T-helper 1 cell treated with Interleukin-12 subunit alpha and Interleukin-12 subunit beta and Interleukin-4 antibody, amounts not matched to agents 30 μg/mL and 1 μg/mL, for 36 hours (primary cell): ENCODE measurements at regions not wholly inside any gene's neighbourhood (a gene's known extent, or its start where the extent isn't known, plus 50 kb on each side); places are given as distances from the start of the nearest gene placed in this dataset.

Experiments
- H3K27ac Mint-ChIP-seq: one replicate; pipeline ENCODE4 v1.8.0; 2021; ENCODE audit warnings: mild to moderate bottlenecking, mixed read lengths
- H3K27me3 Mint-ChIP-seq: one replicate; pipeline ENCODE4 v1.8.0; 2021; ENCODE audit warnings: low read depth, mixed read lengths
- H3K36me3 Mint-ChIP-seq: one replicate; pipeline ENCODE4 v1.8.0; 2021; ENCODE audit warnings: low read depth, mixed read lengths
- H3K4me1 Mint-ChIP-seq: one replicate; pipeline ENCODE4 v1.8.0; 2021; ENCODE audit warnings: low read depth, mixed read lengths
- H3K4me3 Mint-ChIP-seq: one replicate; pipeline ENCODE4 v1.8.0; 2021; ENCODE audit warnings: mild to moderate bottlenecking, moderate library complexity, mixed read lengths
- H3K9me3 Mint-ChIP-seq: one replicate; pipeline ENCODE4 v1.8.0; 2021; ENCODE audit warnings: mixed read lengths

DNA sequence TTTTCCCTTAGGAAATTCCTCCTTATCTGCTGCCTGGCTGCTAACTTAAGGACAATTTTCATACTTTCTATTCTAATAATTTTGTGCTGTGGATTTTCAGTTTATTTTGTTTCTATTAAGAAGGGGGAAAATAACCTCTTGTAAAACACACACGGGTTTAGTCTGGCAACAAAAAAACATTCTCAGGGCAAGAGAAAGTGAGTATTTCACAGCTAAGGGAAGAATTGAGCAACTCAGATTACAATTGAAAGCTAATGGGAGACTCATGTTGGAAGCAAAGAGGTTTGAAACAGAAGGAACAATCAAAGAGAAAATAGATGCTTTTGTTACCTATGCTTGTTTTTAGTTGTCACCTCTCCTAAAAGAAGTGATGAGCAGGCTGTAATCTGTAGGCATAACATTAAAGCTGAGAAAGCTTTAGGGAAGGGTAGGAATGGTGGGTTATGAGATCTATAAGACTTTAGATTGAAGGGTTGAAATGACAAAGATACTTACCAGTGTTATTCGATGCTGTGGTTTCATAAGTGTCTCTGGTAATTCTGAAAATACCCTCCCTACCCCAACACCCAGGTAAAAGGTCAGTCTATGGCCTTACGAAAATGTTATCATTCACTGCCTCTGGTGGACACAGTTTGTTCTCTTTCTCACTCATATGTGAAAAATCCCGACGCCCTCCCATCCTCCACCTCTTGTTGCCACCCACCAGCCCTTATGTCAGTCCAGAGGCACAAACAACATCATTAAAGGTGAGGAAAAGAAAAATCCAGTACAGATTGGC is 510.9 kb downstream of the TXNL1 start:
- no peaks in the 10 kb centered on the region for H3K36me3 Mint-ChIP-seq
- H3K27ac Mint-ChIP-seq, result no peak overlapping the region
- no peak overlapping the region for H3K4me3 Mint-ChIP-seq
- no peaks in the 10 kb centered on the region for H3K9me3 Mint-ChIP-seq
- no peaks in the 10 kb centered on the region for H3K27me3 Mint-ChIP-seq
- no peaks in the 10 kb centered on the region for H3K4me1 Mint-ChIP-seq

DNA sequence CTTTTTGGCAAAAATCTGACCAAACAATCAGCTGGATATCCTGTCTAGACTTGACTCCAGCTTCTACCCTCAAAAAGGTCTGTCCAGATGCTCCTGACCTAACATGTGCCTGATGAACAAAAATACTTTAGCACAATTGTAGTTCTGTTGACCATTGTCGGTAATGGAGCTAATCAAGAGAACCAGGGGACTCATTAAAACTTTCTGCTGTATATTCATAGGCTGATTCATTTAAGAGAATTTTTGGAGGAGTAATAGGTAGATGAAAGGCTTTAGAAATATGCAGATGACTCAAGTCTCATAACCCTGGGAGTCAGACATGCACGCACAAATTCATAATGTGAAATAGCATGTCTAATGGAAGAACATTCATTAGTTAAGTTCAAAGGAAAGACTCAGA is 514.2 kb downstream of the TXNL1 start:
- no peaks in the 10 kb centered on the region for H3K9me3 Mint-ChIP-seq
- H3K4me3 Mint-ChIP-seq, result no peak overlapping the region
- no peaks in the 10 kb centered on the region for H3K4me1 Mint-ChIP-seq

DNA sequence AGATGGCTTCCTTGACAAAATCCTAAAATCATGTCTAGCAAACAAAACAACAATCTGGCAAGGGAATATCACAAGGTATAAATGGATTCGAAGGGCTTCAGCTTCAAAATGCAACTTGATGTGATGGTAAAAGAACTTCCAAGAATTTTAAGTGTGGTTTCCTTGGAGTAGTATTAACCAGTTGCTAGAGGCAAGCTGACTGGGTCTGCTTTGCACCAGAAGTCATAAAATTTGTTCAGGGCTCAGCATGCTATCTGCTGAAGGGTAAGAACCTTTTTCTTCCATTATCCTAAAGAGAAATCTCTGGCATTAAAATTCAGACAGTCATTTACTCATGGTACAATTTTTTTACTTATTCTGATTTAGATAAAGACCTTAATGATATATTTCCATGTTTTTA is 516.7 kb downstream of the TXNL1 start:
- H3K27me3 Mint-ChIP-seq, result no peaks in the 10 kb centered on the region
- no peaks in the 10 kb centered on the region for H3K4me1 Mint-ChIP-seq
- H3K9me3 Mint-ChIP-seq, result no peaks in the 10 kb centered on the region
- no peak overlapping the region for H3K4me3 Mint-ChIP-seq
- no peak overlapping the region for H3K27ac Mint-ChIP-seq
- H3K36me3 Mint-ChIP-seq, result no peaks in the 10 kb centered on the region

More for the DNA sequence above, 514.2 kb downstream of the TXNL1 start:
- Mint-ChIP-seq H3K27ac (no peak overlapping the region), H3K27me3 (no peaks in the 10 kb centered on the region), H3K36me3 (no peaks in the 10 kb centered on the region)

DNA sequence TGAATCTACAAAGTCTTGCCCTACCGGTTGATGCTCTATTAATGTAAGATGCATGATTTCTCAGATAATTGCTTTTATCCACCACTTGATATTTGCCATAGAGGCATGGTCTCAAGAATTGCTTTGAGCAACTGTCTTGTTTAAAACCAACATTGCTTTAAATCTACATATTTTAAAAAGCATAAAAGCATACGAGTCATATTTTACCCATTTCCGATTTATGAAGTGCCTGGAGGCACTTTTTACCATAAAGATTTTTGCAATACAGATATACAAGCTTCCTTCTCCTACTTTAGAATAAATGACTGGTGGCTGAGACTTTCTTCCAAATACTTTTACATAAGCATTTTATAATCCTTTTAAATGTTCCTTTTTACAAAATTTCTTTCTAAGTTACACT is 517.6 kb downstream of the TXNL1 start:
- Mint-ChIP-seq H3K27me3 (no peaks in the 10 kb centered on the region), H3K4me1 (no peaks in the 10 kb centered on the region), H3K36me3 (no peaks in the 10 kb centered on the region), H3K4me3 (no peak overlapping the region), H3K27ac (no peak overlapping the region), H3K9me3 (no peaks in the 10 kb centered on the region)

DNA sequence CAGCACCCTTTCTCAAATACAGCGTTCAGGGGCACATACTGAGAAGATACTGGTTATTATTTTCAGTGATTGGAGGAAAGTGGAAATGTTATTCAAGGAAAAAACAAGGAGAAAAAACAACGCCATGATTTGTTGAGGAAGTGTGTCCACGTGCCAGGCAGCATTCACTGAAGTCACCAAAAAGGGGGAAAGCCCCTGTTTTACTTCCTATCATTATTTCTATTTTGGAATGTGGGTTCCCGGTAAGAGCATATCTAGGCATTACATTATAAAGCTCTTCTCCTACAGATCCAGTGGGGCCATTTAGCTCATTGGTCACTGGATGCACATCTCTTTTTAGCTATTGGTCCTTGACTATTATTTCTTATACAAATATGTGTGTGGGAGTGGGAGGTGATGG is 518.7 kb downstream of the TXNL1 start:
- no peak overlapping the region for H3K4me3 Mint-ChIP-seq
- peaks cover 2% of the 10 kb centered on the region for H3K36me3 Mint-ChIP-seq
- H3K27me3 Mint-ChIP-seq, result no peaks in the 10 kb centered on the region
- no peak overlapping the region for H3K27ac Mint-ChIP-seq
- no peaks in the 10 kb centered on the region for H3K4me1 Mint-ChIP-seq
- no peaks in the 10 kb centered on the region for H3K9me3 Mint-ChIP-seq

DNA sequence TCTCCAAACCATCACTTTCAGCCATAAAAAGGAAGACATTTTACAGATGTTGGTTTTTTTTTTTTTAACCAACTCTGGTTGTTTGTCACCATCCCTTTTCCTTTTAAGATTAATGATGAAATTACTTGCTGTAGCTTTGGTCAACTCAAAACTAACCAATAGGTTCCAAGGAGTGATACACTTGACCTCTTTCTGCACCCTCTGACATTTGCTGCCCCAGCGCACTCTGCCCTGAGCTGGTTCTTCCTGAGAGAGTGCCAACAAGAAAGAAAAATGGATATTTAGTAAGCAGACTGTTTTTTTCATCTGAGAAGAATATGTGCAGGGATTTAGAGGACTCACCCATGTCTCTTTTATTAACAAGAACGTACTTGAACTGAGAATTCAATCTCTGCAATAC is 520.0 kb downstream of the TXNL1 start:
- Mint-ChIP-seq H3K9me3 (no peaks in the 10 kb centered on the region), H3K27ac (no peak overlapping the region), H3K27me3 (no peaks in the 10 kb centered on the region), H3K4me3 (no peak overlapping the region), H3K36me3 (peaks cover 2% of the 10 kb centered on the region), H3K4me1 (no peaks in the 10 kb centered on the region)

DNA sequence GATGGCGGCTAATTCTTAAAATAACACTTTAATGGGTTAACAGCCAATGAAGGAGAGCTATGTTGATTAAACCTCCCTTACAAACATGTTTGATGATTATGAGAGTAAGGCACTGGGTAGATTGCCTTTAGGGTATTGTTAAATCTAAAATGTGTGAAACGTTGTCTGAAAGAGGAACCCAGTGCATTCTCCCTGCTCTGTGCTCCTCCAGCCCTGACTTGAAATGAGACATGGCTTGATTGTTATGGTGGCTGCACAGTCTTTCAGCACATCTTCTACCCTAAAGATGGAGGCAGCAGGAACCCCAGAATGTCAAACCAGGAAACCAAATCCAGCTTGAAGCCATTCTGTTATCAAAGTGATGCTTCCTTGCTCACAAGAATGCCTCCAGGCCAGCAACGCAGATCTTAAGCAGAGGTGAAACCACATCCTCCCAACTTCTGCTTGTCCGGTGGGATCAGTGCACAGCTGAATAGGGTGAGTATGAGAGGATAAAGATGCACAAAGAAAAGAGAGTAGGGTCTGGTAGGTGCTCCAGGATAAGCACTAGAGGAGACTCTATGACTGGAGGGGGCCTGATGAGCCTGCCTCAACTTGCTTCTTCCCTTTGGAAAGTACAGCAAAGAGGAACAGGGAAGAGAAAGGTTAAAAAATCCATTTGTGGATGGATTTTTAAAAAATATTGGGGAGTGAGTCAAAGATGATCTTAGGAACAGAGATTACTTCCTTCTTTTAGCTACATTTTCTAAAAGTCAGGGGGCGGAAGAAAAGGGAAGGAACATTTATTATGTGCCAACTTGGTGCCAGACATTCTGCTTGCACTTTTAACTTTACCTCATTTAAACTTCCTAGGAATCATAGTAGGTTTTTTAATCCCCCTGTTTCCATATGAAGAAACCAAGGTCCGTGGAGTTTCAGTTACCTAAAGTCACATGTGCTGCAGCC is 523.0 kb downstream of the TXNL1 start:
- Mint-ChIP-seq H3K4me3 (no peak overlapping the region), H3K4me1 (peaks cover 9% of the 10 kb centered on the region), H3K9me3 (no peaks in the 10 kb centered on the region), H3K27me3 (no peaks in the 10 kb centered on the region), H3K27ac (no peak overlapping the region), H3K36me3 (peaks cover 2% of the 10 kb centered on the region)

DNA sequence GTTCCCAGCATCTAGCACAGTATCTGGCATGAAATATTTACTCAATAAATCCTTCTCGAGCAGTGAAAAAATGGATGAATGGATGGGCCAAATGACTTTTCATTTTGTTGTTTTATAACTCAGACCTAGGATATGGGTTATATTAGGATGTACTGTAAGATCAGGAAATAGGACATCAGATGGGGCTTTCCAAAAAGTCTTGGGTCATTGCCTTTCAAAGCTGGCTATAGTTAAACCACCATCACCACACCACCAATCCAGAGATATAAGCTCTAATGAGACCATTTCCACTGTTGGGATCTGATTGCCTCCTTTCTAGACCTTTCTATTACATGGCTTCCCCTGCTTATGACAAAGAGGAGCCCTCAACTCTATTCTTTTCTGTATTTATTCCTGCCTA is 525.0 kb upstream of the TCF4 start:
- Mint-ChIP-seq H3K4me3 (no peak overlapping the region), H3K9me3 (no peaks in the 10 kb centered on the region), H3K36me3 (peaks cover 2% of the 10 kb centered on the region), H3K27me3 (no peaks in the 10 kb centered on the region), H3K27ac (no peak overlapping the region), H3K4me1 (peaks cover 9% of the 10 kb centered on the region)

DNA sequence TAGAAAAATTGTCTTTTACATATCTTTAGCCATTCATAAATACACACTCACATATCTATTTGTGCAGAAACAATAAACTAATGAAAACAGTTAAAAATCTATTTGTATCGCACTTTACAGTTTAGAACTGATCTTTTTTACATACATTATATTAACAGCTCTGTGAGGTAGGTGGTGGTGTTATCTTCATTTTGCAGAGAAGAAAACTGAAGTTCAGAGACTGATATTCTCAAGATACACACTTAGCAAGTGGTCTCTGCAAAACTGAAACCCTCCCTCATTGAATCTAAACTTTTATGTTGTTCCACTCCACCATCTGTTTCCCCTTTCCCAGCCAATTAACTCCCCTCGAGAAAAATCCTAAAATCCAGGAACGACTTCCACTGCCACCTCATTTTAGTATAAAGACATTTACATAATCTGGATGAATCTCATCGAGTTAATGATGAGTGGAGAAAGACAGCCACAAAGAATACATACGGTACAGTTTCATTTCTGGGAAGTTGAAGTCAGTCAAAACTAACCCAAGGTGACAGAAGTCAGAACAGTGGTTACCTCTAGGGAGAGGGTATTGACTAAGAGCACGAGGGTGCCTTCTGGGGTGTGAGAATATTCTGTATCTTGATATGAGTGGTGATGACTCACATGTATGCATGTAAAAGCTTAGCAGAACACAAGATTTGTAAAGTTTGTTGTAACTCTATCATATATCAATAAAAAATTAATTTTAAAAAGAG is 524.2 kb upstream of the TCF4 start:
- Mint-ChIP-seq H3K4me3 (peak overlapping the region; percentile 38), H3K9me3 (no peaks in the 10 kb centered on the region), H3K27ac (no peak overlapping the region), H3K36me3 (peaks cover 2% of the 10 kb centered on the region), H3K27me3 (no peaks in the 10 kb centered on the region), H3K4me1 (peaks cover 9% of the 10 kb centered on the region)

DNA sequence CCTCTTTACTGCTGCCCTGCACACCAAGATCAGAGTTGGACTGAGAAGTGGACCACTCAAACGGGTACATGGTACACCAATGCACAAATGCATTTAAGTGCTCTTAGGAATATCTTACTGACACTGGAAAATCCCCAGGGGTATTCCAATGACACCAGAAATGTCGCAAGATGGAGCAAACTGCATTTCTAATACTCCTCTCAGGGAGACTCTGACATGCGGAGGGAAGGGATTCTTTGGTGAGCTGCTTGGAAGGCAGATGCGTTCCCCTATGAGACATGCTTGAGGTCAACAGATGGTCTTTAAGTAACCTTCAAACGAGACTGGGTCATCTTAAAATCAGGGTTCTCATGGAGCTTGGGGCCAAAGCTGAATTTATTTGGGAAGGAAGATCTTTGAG is 521.8 kb upstream of the TCF4 start:
- H3K27ac Mint-ChIP-seq, result no peak overlapping the region
- peaks cover 3% of the 10 kb centered on the region for H3K9me3 Mint-ChIP-seq
- H3K36me3 Mint-ChIP-seq, result no peaks in the 10 kb centered on the region
- peaks cover 9% of the 10 kb centered on the region for H3K4me1 Mint-ChIP-seq
- H3K4me3 Mint-ChIP-seq, result no peak overlapping the region
- H3K27me3 Mint-ChIP-seq, result no peaks in the 10 kb centered on the region

DNA sequence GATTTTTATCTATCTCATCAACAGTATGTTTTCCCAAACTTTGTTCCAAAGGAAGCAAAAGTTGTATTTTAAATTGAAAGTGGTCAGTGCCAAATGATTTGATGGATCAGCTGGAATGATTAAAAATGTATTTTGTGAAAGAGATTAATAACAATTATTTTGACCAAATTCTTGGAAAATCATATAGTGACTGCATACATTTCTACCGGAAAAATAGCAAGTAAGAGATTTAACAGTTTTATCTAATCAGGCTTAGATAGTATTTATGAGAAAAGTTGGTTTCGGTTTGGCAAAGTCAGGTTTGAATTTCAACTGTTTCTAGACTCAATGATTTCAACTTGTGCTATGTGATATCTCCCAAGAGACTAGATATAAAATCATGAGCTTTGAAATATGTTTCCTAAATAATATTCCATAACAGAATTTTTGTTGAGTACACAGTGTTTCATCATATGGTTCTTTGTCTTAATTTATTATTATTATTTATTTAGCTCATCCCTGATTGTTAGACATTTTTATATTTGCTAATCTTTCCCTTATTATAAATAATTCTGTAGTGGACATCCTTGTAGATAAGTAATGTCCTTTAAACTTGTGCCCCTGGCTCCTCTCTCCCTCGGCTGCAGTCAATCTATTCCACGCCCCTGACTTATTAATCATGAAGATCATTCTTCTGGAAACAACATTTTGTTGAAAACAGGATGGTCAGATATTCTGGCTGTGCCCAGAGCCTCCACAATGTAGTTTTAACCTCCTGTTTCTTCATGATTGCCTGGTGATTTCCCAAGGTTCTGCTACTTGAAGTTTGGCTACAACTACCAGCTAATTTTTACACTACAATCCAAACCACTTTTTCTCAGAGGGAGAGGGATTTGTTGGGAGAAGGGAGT is 520.7 kb upstream of the TCF4 start:
- Mint-ChIP-seq H3K27me3 (no peaks in the 10 kb centered on the region), H3K36me3 (no peaks in the 10 kb centered on the region), H3K9me3 (peaks cover 11% of the 10 kb centered on the region), H3K4me3 (no peak overlapping the region), H3K4me1 (peaks cover 9% of the 10 kb centered on the region), H3K27ac (no peak overlapping the region)

DNA sequence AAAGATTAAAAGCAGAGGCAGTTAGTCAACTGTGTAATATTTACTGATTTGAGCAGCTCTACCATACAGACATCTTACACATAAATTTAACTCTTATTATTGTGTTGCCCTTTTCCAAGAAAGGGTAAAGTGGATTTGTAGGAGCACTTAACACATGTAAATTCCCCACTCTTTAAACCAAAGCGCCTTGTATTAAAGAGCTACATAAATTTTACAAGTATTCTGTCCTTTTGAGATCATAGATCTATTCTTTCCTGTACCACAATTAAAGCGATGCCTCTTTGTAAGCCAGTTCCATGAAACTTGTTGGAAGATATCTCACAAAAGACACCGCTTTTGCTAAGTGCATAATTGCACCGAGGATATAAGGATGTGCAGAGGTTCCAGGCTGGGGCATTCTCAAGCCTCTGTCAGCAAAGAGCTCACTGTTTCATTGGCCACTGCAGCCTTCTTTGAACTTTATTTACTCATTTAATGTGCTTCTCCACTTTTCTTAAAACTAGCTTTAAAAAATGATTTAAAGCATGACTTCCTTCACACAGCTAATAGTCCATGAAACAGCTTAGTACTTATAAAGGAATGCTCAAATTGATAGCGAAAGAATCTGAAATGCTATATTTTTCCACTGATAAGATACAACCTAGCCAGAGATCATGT is 520.0 kb upstream of the TCF4 start:
- H3K4me1 Mint-ChIP-seq, result peaks cover 9% of the 10 kb centered on the region
- no peaks in the 10 kb centered on the region for H3K36me3 Mint-ChIP-seq
- H3K27ac Mint-ChIP-seq, result no peak overlapping the region
- peaks cover 17% of the 10 kb centered on the region for H3K9me3 Mint-ChIP-seq
- H3K4me3 Mint-ChIP-seq, result no peak overlapping the region
- H3K27me3 Mint-ChIP-seq, result no peaks in the 10 kb centered on the region

DNA sequence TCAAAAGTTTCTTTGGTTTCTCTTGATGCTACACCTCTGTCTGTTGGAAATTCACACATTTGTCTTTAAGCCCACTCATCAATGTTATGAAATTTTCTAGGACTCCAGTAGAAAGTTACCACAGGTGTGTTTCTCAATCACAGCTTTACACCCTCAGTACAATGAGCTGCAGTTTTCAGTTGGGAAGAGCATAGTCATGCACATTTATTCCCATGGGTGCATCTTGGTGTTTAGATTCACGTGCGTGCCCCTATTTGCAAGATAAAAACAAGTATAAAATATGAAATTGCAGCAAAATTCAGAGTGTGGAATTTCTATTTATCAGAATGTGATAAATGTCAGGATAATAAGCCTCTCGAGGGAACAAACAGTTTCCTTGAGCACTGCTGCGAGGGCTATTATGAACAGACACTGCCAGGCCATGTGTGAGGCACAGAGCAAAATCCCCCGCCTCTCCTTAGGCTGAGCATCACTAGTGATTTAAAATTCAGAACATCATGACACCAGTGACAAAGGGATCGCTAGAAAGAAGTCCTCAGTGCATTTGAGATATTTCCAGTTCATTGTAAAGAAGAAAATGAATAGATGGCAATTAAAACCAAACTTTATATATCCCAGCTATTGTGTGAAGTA is 512.2 kb upstream of the TCF4 start:
- no peak overlapping the region for H3K27ac Mint-ChIP-seq
- no peaks in the 10 kb centered on the region for H3K27me3 Mint-ChIP-seq
- H3K4me3 Mint-ChIP-seq, result no peak overlapping the region
- no peaks in the 10 kb centered on the region for H3K4me1 Mint-ChIP-seq
- no peaks in the 10 kb centered on the region for H3K36me3 Mint-ChIP-seq
- peaks cover 17% of the 10 kb centered on the region for H3K9me3 Mint-ChIP-seq
